ENCODE measurements at regions not wholly inside any gene's neighbourhood (a gene's known extent, or its start where the extent isn't known, plus 50 kb on each side); places are given as distances from the start of the nearest gene placed in this dataset.

DNA sequence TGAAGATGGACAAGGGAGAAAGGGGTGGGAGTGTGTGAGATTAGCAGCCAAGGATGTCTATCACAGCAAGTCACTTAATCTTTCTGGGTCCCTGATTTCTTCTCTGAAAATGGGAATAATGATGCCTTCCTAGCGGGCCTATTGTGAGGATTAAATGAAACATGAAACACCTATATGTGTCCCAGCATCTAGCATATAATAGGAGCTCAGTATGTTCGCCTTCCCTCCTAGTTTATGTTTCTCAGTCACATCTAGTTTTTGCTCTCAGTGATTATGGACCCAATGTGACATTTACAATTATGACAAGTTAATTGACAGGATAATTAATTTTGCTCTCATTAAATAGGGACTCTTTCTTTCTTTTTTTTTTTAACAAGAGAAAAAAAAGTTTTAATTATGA, 252.9 kb downstream of the SNX13 start:
- TF ChIP-seq CTCF (conservative IDR thresholded peaks at IDR 0.05), result no peak
- no peak for TF ChIP-seq ZFX (IDR thresholded peaks at IDR 0.05)
